HG02840 (cell line): ENCODE measurements at regions not wholly inside any gene's neighbourhood (a gene's known extent, or its start where the extent isn't known, plus 50 kb on each side); places are given as distances from the start of the nearest gene placed in this dataset.

Experiments used
- ATAC-seq: cut with Tn5 transposase; IDR thresholded peaks from one replicate; pipeline ENCODE4 v1.9.1; 2021; ENCODE audit warnings: mild to moderate bottlenecking, moderate library complexity, moderate number of reproducible peaks; ENCODE audit not compliant: unreplicated experiment, low FRiP score

GRCh38 chr17:69605571-69605970 lies 191.1 kb downstream of the MAP2K6 start:
- ATAC-seq, result no peak

GRCh38 chr17:69606142-69606800 lies 191.8 kb downstream of the MAP2K6 start:
- ATAC-seq, result no peak

- ATAC-seq, result peak; percentile 72
Observed at GRCh38 chr17:69607162-69607834, 192.8 kb downstream of the MAP2K6 start.

- no peak for ATAC-seq
Observed at GRCh38 chr17:69608141-69608540, 193.6 kb downstream of the MAP2K6 start.

GRCh38 chr17:69608808-69609472 lies 194.4 kb downstream of the MAP2K6 start:
- no peak for ATAC-seq

- ATAC-seq, result no peak
Observed at GRCh38 chr17:69609473-69610305, 195.2 kb downstream of the MAP2K6 start.

- no peak for ATAC-seq
Observed at GRCh38 chr17:69620363-69620762, 205.9 kb downstream of the MAP2K6 start.

- ATAC-seq, result no peak
Observed at GRCh38 chr17:69625474-69625873, 211.0 kb downstream of the MAP2K6 start.

GRCh38 chr17:69630056-69630635 lies 215.6 kb downstream of the MAP2K6 start:
- ATAC-seq, result no peak

- ATAC-seq, result no peak
Observed at GRCh38 chr17:69634844-69635243, 220.3 kb downstream of the MAP2K6 start.

GRCh38 chr17:69637446-69638156 lies 223.1 kb downstream of the MAP2K6 start:
- ATAC-seq, result no peak

GRCh38 chr17:69639096-69639495 lies 224.6 kb downstream of the MAP2K6 start:
- no peak for ATAC-seq

- ATAC-seq, result no peak
Observed at GRCh38 chr17:69640073-69640472, 225.6 kb downstream of the MAP2K6 start.

GRCh38 chr17:69643686-69644085 lies 229.2 kb downstream of the MAP2K6 start:
- no peak for ATAC-seq

GRCh38 chr17:69646729-69647128 lies 232.2 kb downstream of the MAP2K6 start:
- no peak for ATAC-seq

GRCh38 chr17:69650881-69651280 lies 236.4 kb downstream of the MAP2K6 start:
- ATAC-seq, result no peak

GRCh38 chr17:69651921-69652320 lies 237.4 kb downstream of the MAP2K6 start:
- no peak for ATAC-seq

GRCh38 chr17:69654981-69655855 lies 240.7 kb downstream of the MAP2K6 start:
- no peak for ATAC-seq

GRCh38 chr17:69655902-69656301 lies 241.4 kb downstream of the MAP2K6 start:
- no peak for ATAC-seq
